ENCODE measurements at regions not wholly inside any gene's neighbourhood (a gene's known extent, or its start where the extent isn't known, plus 50 kb on each side); places are given as distances from the start of the nearest gene placed in this dataset.

DNA sequence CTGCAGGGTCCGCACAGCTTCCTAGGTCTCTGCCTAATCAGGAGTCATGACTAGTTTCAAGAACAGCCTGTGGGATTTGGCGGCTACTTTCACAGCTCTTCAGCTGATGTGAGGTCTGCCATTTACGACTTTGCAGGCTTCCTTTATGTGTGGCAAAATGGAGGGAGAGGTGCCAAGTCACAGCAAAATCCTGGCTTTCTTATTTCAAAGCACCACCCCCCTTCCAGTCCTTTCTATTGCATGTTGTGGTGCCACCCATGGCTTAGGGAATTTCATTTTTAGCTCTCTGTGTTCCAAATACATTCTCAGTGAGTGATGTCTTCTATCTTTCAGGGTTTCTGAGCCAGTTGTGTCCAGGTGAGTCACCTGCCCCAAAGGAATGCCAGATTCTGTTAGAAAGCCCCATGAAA is 75.1 kb upstream of the WLS start:
- DNase-seq (ENCODE audit: extremely low read depth, low read depth) = no peak
- H3K4me3 ChIP-seq (replicated peaks; ENCODE audit: low read depth, low read length) = no peak overlapping the region
- TF ChIP-seq, protein P1, sequence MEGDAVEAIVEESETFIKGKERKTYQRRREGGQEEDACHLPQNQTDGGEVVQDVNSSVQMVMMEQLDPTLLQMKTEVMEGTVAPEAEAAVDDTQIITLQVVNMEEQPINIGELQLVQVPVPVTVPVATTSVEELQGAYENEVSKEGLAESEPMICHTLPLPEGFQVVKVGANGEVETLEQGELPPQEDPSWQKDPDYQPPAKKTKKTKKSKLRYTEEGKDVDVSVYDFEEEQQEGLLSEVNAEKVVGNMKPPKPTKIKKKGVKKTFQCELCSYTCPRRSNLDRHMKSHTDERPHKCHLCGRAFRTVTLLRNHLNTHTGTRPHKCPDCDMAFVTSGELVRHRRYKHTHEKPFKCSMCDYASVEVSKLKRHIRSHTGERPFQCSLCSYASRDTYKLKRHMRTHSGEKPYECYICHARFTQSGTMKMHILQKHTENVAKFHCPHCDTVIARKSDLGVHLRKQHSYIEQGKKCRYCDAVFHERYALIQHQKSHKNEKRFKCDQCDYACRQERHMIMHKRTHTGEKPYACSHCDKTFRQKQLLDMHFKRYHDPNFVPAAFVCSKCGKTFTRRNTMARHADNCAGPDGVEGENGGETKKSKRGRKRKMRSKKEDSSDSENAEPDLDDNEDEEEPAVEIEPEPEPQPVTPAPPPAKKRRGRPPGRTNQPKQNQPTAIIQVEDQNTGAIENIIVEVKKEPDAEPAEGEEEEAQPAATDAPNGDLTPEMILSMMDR (IDR thresholded peaks at IDR 0.05; ENCODE audit: low read depth, low read length, missing control alignments) = no peak

DNA sequence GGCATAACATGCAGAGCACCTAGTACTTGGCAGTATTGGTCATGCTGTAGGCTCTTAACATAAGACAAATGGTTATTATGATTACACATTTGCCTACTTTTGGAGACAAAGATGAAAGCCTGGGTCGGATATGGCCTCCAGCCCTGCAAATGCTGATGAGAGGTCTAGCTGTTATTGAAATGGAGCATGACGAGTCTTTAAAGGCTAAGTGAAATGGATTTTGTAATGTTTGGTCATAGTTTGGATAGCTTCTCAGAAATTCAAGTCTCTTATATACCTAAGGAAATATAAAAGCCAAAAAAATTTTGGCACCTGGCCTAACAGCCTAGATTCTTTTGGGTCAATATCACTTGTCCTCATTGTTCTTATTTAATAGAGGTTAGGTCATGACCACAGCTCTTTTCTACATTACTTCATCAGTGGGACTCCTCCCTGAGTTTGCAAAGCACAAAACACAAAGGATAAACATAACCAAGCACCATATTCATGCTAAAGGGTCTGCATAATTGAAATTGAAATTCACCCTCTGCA is 69.2 kb upstream of the WLS start:
- no peak for DNase-seq (ENCODE audit: extremely low read depth, low read depth)
- H3K4me3 ChIP-seq (replicated peaks; ENCODE audit: low read depth, low read length) = no peak overlapping the region
- TF ChIP-seq, protein P1 (IDR thresholded peaks at IDR 0.05; ENCODE audit: low read depth, low read length, missing control alignments) = no peak

DNA sequence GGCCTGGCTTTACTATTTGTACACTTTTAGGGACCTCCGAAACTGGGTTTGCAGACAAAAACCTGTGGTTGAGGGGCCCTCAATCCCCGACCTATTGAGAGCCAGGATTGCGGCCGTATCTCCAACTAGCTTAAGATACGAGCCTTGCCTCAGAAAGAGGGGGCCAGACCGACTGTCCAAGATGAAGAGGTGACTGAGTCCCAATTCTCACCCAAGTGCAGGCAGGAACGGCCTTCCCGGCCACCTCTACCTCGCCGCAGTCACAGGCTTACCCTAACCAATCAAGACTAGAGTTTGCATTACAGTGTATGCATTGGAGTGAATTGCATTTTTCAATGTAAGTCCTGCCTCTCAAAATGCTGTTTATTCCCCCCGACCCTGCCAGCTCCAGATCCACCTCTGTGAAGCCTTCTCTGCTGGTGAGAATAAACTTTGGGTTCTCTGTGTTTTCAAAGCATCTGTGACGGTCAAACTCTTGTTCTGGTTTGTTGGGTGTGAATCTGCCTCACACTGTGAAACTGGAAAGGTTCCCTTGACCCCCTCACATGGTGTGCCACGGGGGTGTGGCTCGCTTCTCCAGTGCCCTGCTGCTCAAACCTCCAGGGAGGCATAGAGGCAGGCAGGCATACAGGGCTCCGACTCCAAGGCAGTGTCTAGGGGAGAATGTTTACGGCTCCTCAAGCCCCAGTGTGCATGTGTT is 62.2 kb upstream of the WLS start:
- no peak overlapping the region for H3K4me3 ChIP-seq (replicated peaks; ENCODE audit: low read depth, low read length)
- TF ChIP-seq, protein P1 (IDR thresholded peaks at IDR 0.05; ENCODE audit: low read depth, low read length, missing control alignments) = no peak

DNA sequence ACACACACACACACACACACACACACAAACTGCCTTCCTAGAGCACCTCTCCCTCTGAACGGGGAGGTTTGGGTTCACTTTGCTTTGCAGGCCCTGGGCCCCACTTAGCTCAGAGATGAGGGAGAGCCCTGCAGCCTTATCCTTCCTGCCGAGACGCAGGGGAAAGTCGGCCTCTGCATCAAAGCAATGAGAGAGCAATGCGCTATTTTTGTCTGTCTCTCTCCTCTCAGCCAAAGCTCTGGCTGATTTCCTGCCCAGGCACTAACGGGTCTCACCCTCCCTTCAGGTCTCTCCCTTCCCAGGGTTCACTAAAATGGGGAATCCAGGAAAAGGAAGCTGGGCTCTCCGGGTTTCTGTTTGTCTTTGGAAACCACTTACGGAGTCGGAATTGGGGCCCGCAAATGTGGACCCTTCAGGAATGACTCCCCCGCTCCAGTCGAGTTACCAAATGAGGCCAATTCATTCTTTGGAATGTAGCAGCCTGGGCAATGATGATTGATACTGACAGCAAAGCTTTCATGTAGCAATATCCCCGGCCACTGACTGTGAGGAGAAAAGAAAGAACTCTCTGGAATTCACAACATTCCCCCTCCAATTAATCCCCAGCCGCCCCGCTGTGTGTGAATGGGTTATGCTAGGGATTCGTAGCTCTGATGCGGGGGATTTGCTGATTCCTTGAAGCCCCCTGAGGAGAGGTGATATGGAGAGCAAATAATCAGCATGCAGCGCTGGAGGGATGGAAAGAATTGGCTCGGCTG is 61.5 kb upstream of the WLS start:
- no peak overlapping the region for H3K4me3 ChIP-seq (replicated peaks; ENCODE audit: low read depth, low read length)
- no peak for DNase-seq (ENCODE audit: extremely low read depth, low read depth)
- TF ChIP-seq, protein P1 (IDR thresholded peaks at IDR 0.05; ENCODE audit: low read depth, low read length, missing control alignments) = no peak

More for the DNA sequence above, 62.2 kb upstream of the WLS start:
- DNase-seq (ENCODE audit: extremely low read depth, low read depth) = no peak

DNA sequence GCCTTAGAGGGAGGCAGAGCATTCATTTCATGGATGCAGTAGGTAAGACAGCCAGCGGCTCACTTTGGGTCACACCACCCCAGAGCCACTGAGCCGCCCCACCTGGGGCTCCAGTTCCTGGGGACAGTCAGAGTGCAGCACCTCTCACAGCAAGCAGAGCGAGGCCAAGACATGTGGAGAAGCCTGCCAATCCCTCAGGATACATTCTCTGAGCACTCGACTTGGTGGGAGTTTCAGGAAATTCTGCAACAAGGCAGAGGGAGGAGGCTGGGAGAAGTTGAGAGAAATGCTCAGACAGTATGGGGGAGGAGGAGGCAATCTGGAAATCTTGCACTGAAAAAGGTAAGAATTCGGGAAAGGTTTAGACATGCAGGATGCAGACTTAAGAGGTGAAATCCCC is 60.8 kb upstream of the WLS start:
- TF ChIP-seq, protein P1 (IDR thresholded peaks at IDR 0.05; ENCODE audit: low read depth, low read length, missing control alignments) = no peak
- no peak overlapping the region for H3K4me3 ChIP-seq (replicated peaks; ENCODE audit: low read depth, low read length)
- DNase-seq (ENCODE audit: extremely low read depth, low read depth) = no peak

DNA sequence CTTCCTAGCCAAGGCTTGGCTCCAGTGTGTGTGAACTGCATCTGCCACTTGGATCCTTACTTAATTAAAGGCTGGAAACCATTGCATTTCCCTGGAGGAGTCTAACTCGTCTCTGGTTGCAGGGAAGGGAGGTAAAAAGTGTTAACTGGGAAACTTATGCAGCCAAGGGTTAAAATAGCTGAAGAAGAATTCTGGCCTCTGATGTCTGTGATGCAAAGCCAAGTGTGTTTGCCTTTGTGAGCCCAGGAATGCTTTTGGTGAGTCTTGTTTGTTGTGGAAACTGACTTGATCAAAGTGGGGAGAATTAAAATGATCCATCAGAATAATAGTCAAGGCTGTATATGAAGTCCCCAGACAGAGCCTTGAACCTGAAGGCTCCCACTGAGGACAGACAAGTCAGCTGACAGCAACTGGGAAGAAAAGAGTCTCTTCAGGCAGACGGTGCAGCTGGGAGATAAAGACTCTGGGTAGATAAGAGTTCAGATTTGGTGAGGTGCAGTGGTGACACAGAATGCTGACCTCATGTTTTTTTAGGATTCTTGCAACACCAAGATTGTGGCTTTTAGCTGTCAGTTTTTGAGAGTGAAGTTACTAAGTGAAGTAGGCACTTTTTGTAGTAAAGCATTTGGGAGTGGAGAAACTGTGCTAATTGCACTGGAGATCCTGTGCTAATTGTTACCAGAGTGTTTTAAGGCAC is 59.5 kb upstream of the WLS start:
- TF ChIP-seq, protein P1 (IDR thresholded peaks at IDR 0.05; ENCODE audit: low read depth, low read length, missing control alignments) = no peak
- DNase-seq (ENCODE audit: extremely low read depth, low read depth) = no peak
- no peak overlapping the region for H3K4me3 ChIP-seq (replicated peaks; ENCODE audit: low read depth, low read length)

Data from HFF-Myc (cell line).